ENCODE measurements at regions not wholly inside any gene's neighbourhood (a gene's known extent, or its start where the extent isn't known, plus 50 kb on each side); places are given as distances from the start of the nearest gene placed in this dataset.

DNA sequence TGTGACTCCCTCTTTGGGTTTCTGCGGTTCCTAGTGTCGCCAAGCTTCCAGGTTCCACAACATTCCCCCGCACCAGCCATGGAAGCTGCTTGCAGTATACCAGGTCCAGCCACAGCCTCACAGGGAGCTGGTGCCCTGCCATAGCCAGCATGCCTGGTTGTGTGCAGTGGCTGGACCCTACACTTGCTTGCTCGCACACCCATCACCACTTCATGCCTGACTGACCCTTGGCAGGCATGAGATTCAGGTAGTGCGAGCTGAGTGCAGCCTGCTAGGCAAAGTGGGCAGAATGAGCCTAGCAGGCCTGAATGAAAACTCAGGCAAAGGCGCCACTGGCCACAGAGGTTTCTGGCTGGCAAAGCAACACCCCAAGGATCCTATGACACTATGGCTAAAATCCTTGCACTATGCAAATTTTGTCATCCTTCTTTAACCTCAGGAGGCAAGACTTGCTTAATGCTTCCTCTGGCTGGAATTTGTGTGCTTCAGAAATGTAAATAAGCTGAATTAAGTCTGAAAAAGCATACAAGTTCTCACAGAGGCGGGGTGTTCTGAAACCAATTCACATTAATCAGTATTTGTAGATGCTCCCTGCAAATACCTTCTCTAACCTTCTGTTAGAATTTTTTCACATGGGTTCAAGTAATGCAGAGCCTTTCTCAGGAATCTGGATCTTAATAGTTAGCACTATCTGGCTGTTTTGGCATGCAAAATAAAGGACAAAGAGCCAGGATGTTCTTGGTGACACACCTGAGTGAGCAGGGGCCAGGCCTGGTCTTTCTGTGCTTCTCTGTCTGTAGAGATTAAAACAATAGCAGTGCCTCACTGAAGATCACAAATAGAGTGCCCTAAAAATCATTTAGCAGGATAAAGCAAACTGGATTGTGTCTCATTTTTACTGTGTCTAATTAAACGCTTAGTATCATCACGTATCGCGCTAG is 256.9 kb downstream of the GPATCH2 start:
- no peak for DNase-seq (ENCODE audit: low spot score)

DNA sequence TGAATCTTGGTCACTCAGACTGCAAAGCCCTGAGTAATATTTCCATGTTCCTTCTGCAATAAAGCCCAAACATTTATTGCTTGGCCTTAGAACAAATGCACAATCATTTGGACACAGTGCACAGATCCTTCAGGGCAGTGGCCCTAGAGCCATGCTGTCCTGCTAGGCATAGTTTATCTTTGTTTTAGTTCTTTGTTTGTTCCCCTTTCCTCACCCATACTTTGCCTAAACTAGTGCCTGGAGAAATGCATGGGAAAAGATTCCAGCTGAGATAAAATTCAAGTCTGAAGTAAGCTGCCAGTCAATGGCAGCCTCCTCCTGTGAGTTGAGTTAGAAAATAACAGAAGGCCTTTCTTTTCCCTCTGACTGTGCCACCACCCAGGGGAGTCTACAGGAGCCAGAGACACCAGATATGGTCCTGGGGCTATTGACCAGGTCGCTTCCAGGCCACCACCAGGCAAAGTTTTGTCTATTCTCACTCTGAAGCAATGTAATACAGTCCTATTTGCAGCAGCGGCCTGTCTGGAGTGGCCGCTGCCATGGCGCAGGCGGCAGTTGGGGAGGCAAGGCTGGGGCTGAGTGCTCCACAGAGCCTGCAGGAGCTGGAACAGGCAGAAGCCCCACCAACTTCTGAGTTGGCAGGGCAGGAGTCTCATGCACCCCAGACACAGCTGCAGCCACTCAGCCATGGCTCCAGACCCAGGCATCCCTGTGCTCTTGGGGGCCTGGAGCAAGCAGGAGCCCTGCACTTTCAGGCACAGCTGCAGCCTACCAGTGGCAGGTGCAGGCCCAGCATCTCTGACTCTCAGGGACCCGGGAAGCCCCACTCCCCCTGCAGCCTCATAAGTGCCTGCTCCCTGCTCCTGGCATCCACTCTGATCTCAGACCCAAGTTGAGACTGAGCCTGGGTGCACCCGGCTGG is 258.6 kb downstream of the GPATCH2 start:
- DNase-seq (ENCODE audit: low spot score), result no peak
- in situ Hi-C loops (cut with HindIII; ENCODE audit: low sequenced_read_pairs), result no loop called here

More for the DNA sequence above, 256.9 kb downstream of the GPATCH2 start:
- in situ Hi-C loops (cut with HindIII; ENCODE audit: low sequenced_read_pairs), result no loop called here

DNA sequence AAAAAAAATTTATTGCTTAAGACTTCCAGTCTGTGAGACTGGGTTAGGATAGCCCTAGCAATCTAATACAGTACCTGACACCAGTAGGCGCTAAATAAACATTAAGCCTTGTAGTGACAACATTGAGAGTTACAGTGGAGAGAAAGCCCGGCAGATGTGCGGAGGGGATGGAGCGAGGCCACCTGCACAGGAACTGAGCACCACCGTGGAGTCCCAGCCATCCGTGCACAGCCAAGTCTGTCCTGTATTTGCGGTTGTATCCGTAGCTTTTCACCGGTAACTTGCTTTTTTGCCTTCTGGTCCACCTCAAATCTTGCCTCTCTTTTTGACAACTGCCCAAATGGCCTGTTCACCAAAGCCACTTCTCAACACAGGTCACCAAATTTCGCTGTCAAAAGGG is 260.1 kb downstream of the GPATCH2 start:
- no peak for DNase-seq (ENCODE audit: low spot score)
- in situ Hi-C loops (cut with HindIII; ENCODE audit: low sequenced_read_pairs), result no loop called here

DNA sequence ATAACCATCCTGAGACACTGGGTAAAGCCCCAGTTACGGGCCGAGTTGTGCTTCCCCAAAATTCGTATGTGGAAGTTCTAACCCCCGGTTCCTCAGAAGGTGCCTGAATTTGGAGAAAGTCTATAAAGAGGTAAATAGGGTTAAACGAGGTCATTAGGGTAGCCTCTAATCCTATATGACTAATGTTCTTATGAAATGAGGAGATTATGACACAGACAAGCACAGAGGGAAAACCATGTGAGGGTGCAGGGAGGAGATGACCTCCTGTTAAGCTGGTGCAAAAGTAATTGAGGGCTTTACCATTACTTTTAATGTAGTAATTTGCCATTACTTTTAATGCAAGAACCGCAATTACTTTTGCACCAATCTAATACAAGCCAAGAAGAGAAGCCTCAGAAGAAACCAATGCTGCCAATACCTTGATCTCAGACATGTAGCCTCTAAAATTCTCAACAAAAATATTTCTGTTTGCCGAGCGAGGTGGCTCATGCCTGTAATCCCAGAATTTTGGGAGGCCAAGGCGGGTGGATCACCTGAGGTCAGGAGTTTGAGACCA is 260.8 kb downstream of the GPATCH2 start:
- in situ Hi-C loops (cut with HindIII; ENCODE audit: low sequenced_read_pairs), result no loop called here
- DNase-seq (ENCODE audit: low spot score), result no peak

DNA sequence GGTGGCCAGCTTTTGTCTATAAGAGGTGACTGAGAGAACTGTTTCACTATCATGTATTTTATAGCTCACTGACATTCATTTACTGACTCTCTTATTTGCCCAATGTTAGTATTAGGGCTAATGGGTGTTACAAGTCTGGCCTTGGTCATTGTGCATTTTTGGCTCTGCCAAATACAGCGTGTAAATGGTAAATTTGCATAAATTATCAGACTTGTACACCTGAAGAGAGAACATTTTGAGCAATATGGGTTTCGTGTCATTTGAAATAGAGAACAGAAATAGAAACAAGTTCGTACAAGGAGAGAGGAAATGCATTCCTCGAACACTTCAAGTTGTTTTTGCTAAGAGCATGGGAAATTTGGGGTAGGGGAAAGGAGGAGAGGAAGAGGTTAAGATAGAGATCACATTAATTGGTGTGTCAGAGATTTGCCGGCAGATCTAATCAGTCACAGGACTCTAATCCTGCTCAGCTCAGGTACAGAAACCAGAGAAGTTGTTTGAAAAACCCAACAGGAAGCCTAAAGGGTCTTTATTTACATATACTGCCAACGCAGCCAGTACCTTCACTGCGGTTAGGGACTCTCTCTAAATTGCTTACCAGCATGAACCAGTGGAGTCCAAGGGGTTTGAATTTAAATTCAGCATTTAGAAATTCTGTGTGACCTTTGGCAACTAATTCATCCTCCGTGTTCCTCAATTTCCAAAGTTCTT is 261.5 kb downstream of the GPATCH2 start:
- in situ Hi-C loops (cut with HindIII; ENCODE audit: low sequenced_read_pairs), result no loop called here
- DNase-seq (ENCODE audit: low spot score), result no peak

DNA sequence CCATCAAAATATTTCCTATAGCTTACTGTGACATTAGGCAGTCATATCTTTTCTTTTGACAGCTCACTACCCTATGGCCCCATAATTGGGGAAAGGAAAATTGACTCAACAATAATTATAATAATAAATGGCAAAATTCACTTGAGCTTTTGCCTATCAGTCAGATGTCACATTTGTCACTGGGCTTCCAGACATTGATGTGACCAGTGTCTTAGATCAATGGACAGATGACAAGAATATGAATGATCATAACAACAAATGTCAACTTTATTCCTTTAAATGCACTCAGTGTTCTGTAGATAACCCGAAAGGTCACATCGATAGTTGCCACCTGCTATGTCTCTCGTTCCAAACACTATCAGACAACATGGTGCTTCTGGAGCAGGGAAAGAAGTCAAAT is 266.7 kb downstream of the GPATCH2 start:
- in situ Hi-C loops (cut with HindIII; ENCODE audit: low sequenced_read_pairs), result no loop called here
- DNase-seq (ENCODE audit: low spot score), result no peak

GRCh38 chr1:217363319-217363718 is 267.6 kb downstream of the GPATCH2 start:
- in situ Hi-C loops (cut with HindIII; ENCODE audit: low sequenced_read_pairs), result no loop called here
- no peak for DNase-seq (ENCODE audit: low spot score)

GRCh38 chr1:217360510-217360909 is 270.4 kb downstream of the GPATCH2 start:
- no peak for DNase-seq (ENCODE audit: low spot score)
- in situ Hi-C loops (cut with HindIII; ENCODE audit: low sequenced_read_pairs), result no loop called here

DNA sequence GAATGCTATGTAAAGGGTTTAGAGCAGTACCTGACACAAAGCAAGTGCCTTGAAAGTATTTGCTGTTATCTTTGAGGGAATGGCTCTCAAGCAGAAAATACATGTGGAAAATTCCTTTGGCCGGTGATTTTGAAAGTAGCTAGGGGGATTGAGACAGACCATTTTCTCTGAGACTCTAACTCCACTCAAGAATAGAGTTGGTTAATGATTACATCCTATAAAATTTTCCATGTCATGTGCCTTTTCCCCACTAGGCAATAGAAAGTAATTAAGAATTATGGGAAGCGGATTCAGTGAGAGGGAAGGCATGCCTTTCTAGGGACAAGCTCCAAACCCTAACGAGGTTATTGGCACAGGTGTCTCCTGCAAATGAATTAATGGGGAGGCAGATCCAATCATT is 276.0 kb downstream of the GPATCH2 start:
- DNase-seq (ENCODE audit: low spot score), result no peak
- in situ Hi-C loops (cut with HindIII; ENCODE audit: low sequenced_read_pairs), result no loop called here

DNA sequence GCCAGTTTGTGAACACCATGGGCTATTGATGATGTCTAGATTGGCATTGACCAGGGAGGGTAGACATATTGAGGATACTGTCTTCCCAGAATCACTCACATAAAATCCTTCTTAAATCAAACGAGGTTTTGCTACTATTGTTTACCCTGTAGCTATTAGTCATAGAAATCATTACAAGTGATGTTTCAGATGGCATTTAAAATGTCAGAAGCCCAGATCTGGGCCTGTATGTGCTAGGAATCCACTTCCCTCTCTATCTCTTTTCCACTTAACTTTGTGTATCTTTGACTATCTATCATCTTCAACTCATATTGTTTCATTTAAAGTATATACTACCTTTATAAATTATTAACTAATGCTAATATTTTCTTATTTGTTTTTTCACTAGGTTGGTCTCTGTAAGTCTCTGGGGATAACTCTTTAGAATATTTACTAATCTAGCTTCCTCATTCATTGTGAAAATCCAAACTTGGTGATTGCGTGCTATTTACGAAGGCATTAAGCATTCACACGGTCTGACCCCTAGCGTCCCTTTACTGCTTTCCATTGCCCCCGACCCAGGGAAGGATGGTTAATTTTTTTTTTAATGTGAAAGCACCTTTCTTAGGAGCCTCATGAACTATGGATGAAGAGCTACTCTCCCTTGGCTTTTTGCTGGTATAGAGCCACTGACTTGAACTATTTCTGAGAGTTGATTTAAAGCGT is 281.8 kb downstream of the GPATCH2 start:
- no peak for DNase-seq (ENCODE audit: low spot score)
- in situ Hi-C loops (cut with HindIII; ENCODE audit: low sequenced_read_pairs), result no loop called here

DNA sequence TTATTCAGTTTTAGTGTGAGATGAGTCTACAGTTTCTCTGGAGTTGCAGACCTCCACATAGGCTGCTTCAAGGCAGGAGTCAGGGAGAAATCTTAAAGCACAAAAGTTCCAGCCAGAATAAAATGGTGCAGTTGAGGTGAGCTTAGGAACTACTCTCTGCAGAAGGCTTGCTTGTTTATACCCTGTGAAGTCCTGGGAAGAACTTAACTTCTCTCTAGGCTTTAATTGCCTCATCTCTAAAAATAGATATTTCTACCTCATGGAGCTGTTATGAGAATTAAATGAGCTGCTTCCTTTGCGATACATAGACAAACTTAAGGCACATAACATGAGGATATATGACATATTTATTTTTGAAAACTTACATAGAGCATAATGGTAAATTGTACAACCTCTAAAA is 286.2 kb downstream of the GPATCH2 start:
- in situ Hi-C loops (cut with HindIII; ENCODE audit: low sequenced_read_pairs), result no loop called here
- no peak for DNase-seq (ENCODE audit: low spot score)

- in situ Hi-C loops (cut with HindIII; ENCODE audit: low sequenced_read_pairs), result no loop called here
- DNase-seq (ENCODE audit: low spot score), result no peak
Measured at GRCh38 chr1:217343907-217344306, 287.0 kb downstream of the GPATCH2 start.

GRCh38 chr1:217342105-217342504 is 288.8 kb downstream of the GPATCH2 start:
- no peak for DNase-seq (ENCODE audit: low spot score)

DNA sequence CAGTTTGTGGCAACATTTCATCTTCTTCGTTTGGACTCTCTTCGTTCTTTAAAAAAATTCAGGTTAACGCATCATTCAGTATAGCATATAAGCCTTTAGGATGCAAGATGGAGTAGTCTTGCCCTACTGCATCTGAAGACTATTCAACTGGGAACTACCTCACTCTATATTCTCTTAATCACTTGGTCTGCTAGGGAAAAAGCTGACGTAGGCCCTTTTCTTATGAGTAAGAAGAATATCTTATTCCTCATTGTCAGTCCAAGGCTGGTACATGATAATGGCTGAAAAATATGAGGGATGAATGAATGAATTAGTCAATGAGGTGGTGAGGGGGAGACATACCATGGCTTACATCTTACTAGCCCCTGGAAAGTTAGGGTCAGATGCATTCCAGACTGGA is 294.2 kb downstream of the GPATCH2 start:
- in situ Hi-C loops (cut with HindIII; ENCODE audit: low sequenced_read_pairs), result no loop called here
- DNase-seq (ENCODE audit: low spot score), result no peak

More at GRCh38 chr1:217342105-217342504, 288.8 kb downstream of the GPATCH2 start:
- in situ Hi-C loops (cut with HindIII; ENCODE audit: low sequenced_read_pairs), result no loop called here

- peak; percentile 7 for DNase-seq (ENCODE audit: low spot score)
- in situ Hi-C loops (cut with HindIII; ENCODE audit: low sequenced_read_pairs), result no loop called here
Measured at GRCh38 chr1:217333939-217334338, 297.0 kb downstream of the GPATCH2 start.

DNA sequence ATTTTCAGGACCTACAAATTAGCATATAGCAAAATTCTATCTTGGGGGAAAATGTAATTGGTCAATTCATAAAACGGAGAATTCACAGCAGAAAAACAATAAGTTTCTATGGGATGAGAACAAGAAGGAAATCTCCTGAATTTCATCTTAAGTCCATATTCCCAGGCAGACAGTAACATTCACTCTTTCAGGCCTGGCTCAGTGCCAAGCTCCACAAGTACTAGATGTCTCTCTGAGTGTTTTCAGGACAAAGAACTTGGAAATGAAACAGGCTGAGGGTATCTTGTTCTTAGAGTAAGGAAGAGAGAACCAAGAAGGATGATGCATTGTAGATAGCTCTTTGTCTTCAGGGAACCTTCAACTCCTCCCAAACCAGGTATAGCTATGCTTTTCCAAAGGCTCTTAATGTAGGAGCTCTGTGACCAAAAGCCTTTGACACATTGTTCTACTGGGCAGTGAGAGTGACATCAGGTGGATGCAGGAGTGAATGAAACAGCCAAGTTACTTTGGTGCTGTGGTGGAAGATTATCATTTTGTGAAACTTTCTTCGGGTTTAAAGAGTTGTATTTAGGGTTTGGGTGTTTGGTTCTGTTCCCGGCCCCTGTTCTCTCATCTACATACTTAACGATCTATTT is 298.3 kb downstream of the GPATCH2 start:
- DNase-seq (ENCODE audit: low spot score), result peak; percentile 8
- in situ Hi-C loops (cut with HindIII; ENCODE audit: low sequenced_read_pairs), result no loop called here

DNA sequence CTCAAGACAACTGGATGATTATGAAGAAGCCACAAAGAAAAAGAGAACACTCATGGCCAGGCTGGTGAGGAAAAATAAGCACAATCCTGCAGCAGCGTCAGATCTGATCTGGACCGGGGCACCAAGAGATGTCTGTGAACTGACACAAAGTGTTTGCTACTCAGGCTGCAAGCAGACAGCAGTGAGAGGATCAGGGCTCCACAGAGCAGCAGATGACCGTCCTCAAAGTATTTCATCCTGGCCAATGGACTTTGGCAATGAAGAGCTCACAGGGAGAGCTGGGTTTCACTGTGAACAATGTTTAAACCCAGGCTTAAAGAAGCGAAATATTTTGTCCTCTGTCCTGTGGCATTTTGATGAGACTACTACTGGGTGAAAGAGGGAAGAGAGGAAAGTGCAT is 299.2 kb downstream of the GPATCH2 start:
- in situ Hi-C loops (cut with HindIII; ENCODE audit: low sequenced_read_pairs), result no loop called here

GRCh38 chr1:217327901-217328300 is 303.0 kb downstream of the GPATCH2 start:
- DNase-seq (ENCODE audit: low spot score), result no peak
- in situ Hi-C loops (cut with HindIII; ENCODE audit: low sequenced_read_pairs), result no loop called here

More for the DNA sequence above, 299.2 kb downstream of the GPATCH2 start:
- no peak for DNase-seq (ENCODE audit: low spot score)

All from G401 (cell line).